ENCODE measurements at regions not wholly inside any gene's neighbourhood (a gene's known extent, or its start where the extent isn't known, plus 50 kb on each side); places are given as distances from the start of the nearest gene placed in this dataset.

DNA sequence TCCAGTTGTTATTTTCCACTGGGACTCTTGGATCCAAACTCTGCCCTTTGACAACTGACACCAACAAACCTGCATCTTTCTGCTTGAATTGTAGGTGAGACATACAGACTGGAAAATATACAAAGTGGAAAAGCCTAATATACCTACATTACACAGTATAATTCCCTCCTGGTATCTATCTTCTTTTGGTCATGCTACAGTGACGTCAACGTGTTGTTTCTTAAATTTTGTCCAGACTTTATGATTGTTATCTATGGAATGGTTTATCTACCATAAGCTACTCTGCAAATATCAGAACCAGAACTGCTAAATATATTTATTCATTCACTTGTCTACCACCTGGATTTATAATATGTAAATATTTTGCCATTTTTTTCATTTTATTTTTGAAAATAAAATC is 264.3 kb upstream of the ZPLD1 start:
- H3K4me3 ChIP-seq (ENCODE audit: low read length), result no peak overlapping the region
- Mint-ChIP-seq H3K4me1 (no peaks in the 10 kb centered on the region), H3K36me3 (peaks cover 0 to 2% (median 0%) of the 10 kb centered on the region in 3 donors), H3K27me3 (peaks cover 1 to 25% of the 10 kb centered on the region in 2 donors), H3K4me3 (no peak overlapping the region), H3K9me3 (no peaks in the 10 kb centered on the region), H3K27ac (no peak overlapping the region)
- ChIA-PET CTCF (no interaction called here), POLR2A (no interaction called here)
- no peaks in the 10 kb centered on the region for H3K9me3 ChIP-seq (ENCODE audit: low read length)
- no peak for DNase-seq
- no peaks in the 10 kb centered on the region for H3K36me3 ChIP-seq (ENCODE audit: insufficient read depth, low read length)
- no peaks in the 10 kb centered on the region for H3K27me3 ChIP-seq (ENCODE audit: insufficient read depth, low read length, poor library complexity, severe bottlenecking)
- no peaks in the 10 kb centered on the region for H3K4me1 ChIP-seq (ENCODE audit: insufficient read depth, low read length)
- no peak overlapping the region for H3K27ac ChIP-seq (ENCODE audit: low read depth, low read length)

DNA sequence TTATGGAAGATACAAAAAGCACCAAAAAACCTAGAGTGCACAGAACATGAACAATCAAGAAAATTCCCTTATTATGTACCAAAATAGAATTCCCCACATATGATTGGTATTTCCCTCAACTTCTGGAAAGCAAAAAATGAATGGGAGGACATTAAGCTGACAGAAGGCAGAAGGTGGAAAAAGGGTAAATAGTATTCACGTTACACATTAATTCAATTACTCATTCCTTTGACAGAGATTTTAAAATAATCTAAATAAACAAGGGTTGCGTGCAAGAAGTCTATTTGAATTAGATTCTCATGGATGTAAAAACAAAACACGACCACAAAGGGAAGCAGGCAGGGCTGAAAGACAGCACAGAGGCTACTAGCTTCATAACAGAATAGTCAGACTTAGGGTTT is 260.5 kb upstream of the ZPLD1 start:
- no peak for DNase-seq
- H3K27ac Mint-ChIP-seq, result no peak overlapping the region
- H3K4me1 Mint-ChIP-seq, result no peaks in the 10 kb centered on the region
- no peak overlapping the region for H3K27ac ChIP-seq (ENCODE audit: low read depth, low read length)
- POLR2A ChIA-PET, result no interaction called here
- CTCF ChIA-PET, result no interaction called here
- H3K4me3 Mint-ChIP-seq, result no peak overlapping the region
- peaks cover 1% of the 10 kb centered on the region for H3K4me1 ChIP-seq (ENCODE audit: insufficient read depth, low read length)
- no peaks in the 10 kb centered on the region for H3K36me3 ChIP-seq (ENCODE audit: insufficient read depth, low read length)
- H3K27me3 ChIP-seq (ENCODE audit: insufficient read depth, low read length, poor library complexity, severe bottlenecking), result no peaks in the 10 kb centered on the region
- H3K36me3 Mint-ChIP-seq, result peaks cover 0 to 2% (median 0%) of the 10 kb centered on the region in 3 donors
- H3K4me3 ChIP-seq (ENCODE audit: low read length), result no peak overlapping the region
- H3K9me3 Mint-ChIP-seq, result no peaks in the 10 kb centered on the region
- H3K9me3 ChIP-seq (ENCODE audit: low read length), result no peaks in the 10 kb centered on the region
- peaks cover 1 to 34% of the 10 kb centered on the region in 2 donors for H3K27me3 Mint-ChIP-seq

GRCh38 chr3:102174832-102175374 is 259.9 kb upstream of the ZPLD1 start:
- H3K27me3 Mint-ChIP-seq, result peaks cover 1 to 34% of the 10 kb centered on the region in 2 donors
- no peaks in the 10 kb centered on the region for H3K36me3 ChIP-seq (ENCODE audit: insufficient read depth, low read length)
- no peaks in the 10 kb centered on the region for H3K4me1 Mint-ChIP-seq
- no peak for DNase-seq
- H3K4me3 ChIP-seq (ENCODE audit: low read length), result no peak overlapping the region
- H3K27ac ChIP-seq (ENCODE audit: low read depth, low read length), result no peak overlapping the region
- ChIA-PET CTCF (no interaction called here), POLR2A (no interaction called here)
- H3K9me3 Mint-ChIP-seq, result no peaks in the 10 kb centered on the region
- no peaks in the 10 kb centered on the region for H3K9me3 ChIP-seq (ENCODE audit: low read length)
- peaks cover 0 to 2% (median 0%) of the 10 kb centered on the region in 3 donors for H3K36me3 Mint-ChIP-seq
- no peak overlapping the region for H3K4me3 Mint-ChIP-seq
- H3K27ac Mint-ChIP-seq, result no peak overlapping the region
- no peaks in the 10 kb centered on the region for H3K27me3 ChIP-seq (ENCODE audit: insufficient read depth, low read length, poor library complexity, severe bottlenecking)
- peaks cover 6% of the 10 kb centered on the region for H3K4me1 ChIP-seq (ENCODE audit: insufficient read depth, low read length)

GRCh38 chr3:102176333-102177050 is 258.3 kb upstream of the ZPLD1 start:
- H3K4me3 ChIP-seq (ENCODE audit: low read length), result no peak overlapping the region
- no peak overlapping the region for H3K27ac ChIP-seq (ENCODE audit: low read depth, low read length)
- peaks cover 6% of the 10 kb centered on the region for H3K4me1 ChIP-seq (ENCODE audit: insufficient read depth, low read length)
- no peaks in the 10 kb centered on the region for H3K27me3 ChIP-seq (ENCODE audit: insufficient read depth, low read length, poor library complexity, severe bottlenecking)
- H3K36me3 Mint-ChIP-seq, result peaks cover 0 to 2% (median 0%) of the 10 kb centered on the region in 3 donors
- no peak overlapping the region for H3K27ac Mint-ChIP-seq
- ChIA-PET POLR2A (interaction anchor here (0.6 kb wide), 1 partner anchor 13 kb away, joined by 7 read pairs; no protein-coding TSS in a partner anchor), CTCF (no interaction called here)
- H3K9me3 Mint-ChIP-seq, result no peaks in the 10 kb centered on the region
- no peaks in the 10 kb centered on the region for H3K9me3 ChIP-seq (ENCODE audit: low read length)
- no peaks in the 10 kb centered on the region for H3K4me1 Mint-ChIP-seq
- no peak overlapping the region for H3K4me3 Mint-ChIP-seq
- no peaks in the 10 kb centered on the region for H3K36me3 ChIP-seq (ENCODE audit: insufficient read depth, low read length)
- no peak for DNase-seq
- H3K27me3 Mint-ChIP-seq, result peaks cover 1 to 31% of the 10 kb centered on the region in 2 donors

GRCh38 chr3:102177075-102177755 is 257.6 kb upstream of the ZPLD1 start:
- H3K27me3 Mint-ChIP-seq, result peaks cover 1 to 28% of the 10 kb centered on the region in 2 donors
- POLR2A ChIA-PET, result interaction anchor here (0.6 kb wide), 1 partner anchor 14 kb away, joined by 7 read pairs; no protein-coding TSS in a partner anchor

DNA sequence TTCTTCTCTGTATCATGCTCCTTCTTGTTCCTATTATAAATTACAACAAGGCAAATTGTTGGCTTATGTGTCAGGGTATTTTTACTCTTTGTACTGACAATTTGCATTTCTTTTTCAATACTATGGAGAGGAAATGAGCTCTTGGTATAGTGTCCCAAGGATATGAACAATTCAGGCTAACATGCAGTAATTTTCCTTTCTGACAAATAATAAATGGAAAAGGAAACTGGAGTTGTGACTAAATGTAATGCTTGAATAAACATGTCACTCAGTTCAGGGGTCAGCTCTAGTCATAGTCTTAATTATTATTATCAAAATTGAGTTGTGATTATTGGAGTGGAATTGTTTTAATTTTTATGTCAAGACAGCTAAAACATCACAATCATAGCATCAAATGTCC is 256.0 kb upstream of the ZPLD1 start:
- Mint-ChIP-seq H3K27ac (no peak overlapping the region), H3K4me3 (no peak overlapping the region), H3K27me3 (peaks cover 1 to 22% of the 10 kb centered on the region in 2 donors), H3K4me1 (no peaks in the 10 kb centered on the region), H3K9me3 (no peaks in the 10 kb centered on the region), H3K36me3 (no peaks in the 10 kb centered on the region)
- POLR2A ChIA-PET, result no interaction called here
- Histone ChIP-seq H3K4me1 (ENCODE audit: insufficient read depth, low read length) (peaks cover 6% of the 10 kb centered on the region), H3K36me3 (ENCODE audit: insufficient read depth, low read length) (no peaks in the 10 kb centered on the region), H3K27ac (ENCODE audit: low read depth, low read length) (no peak overlapping the region), H3K27me3 (ENCODE audit: insufficient read depth, low read length, poor library complexity, severe bottlenecking) (no peaks in the 10 kb centered on the region), H3K4me3 (ENCODE audit: low read length) (no peak overlapping the region), H3K9me3 (ENCODE audit: low read length) (no peaks in the 10 kb centered on the region)
- CTCF ChIA-PET, result interaction anchor here (1.3 kb wide), 1 partner anchor 8 kb away, joined by 6 read pairs; no protein-coding TSS in a partner anchor
- no peak for DNase-seq

More at GRCh38 chr3:102177075-102177755, 257.6 kb upstream of the ZPLD1 start:
- H3K9me3 ChIP-seq (ENCODE audit: low read length), result no peaks in the 10 kb centered on the region
- H3K4me1 Mint-ChIP-seq, result no peaks in the 10 kb centered on the region
- no peak overlapping the region for H3K27ac ChIP-seq (ENCODE audit: low read depth, low read length)
- CTCF ChIA-PET, result interaction anchor here (1.3 kb wide), 1 partner anchor 10 kb away, joined by 6 read pairs; no protein-coding TSS in a partner anchor
- H3K27ac Mint-ChIP-seq, result no peak overlapping the region
- DNase-seq, result no peak
- H3K4me1 ChIP-seq (ENCODE audit: insufficient read depth, low read length), result peaks cover 6% of the 10 kb centered on the region
- H3K4me3 Mint-ChIP-seq, result no peak overlapping the region
- H3K36me3 Mint-ChIP-seq, result no peaks in the 10 kb centered on the region
- H3K9me3 Mint-ChIP-seq, result no peaks in the 10 kb centered on the region
- no peaks in the 10 kb centered on the region for H3K27me3 ChIP-seq (ENCODE audit: insufficient read depth, low read length, poor library complexity, severe bottlenecking)
- H3K4me3 ChIP-seq (ENCODE audit: low read length), result no peak overlapping the region
- no peaks in the 10 kb centered on the region for H3K36me3 ChIP-seq (ENCODE audit: insufficient read depth, low read length)

- H3K4me3 ChIP-seq (ENCODE audit: low read length), result no peak overlapping the region
- H3K27ac ChIP-seq (ENCODE audit: low read depth, low read length), result no peak overlapping the region
- no peak for DNase-seq
- ChIA-PET POLR2A (no interaction called here), CTCF (no interaction called here)
- no peaks in the 10 kb centered on the region for H3K9me3 Mint-ChIP-seq
- peaks cover 6% of the 10 kb centered on the region for H3K4me1 ChIP-seq (ENCODE audit: insufficient read depth, low read length)
- no peaks in the 10 kb centered on the region for H3K9me3 ChIP-seq (ENCODE audit: low read length)
- peaks cover 1 to 15% of the 10 kb centered on the region in 2 donors for H3K27me3 Mint-ChIP-seq
- no peaks in the 10 kb centered on the region for H3K4me1 Mint-ChIP-seq
- H3K27ac Mint-ChIP-seq, result no peak overlapping the region
- no peaks in the 10 kb centered on the region for H3K36me3 Mint-ChIP-seq
- no peak overlapping the region for H3K4me3 Mint-ChIP-seq
- no peaks in the 10 kb centered on the region for H3K36me3 ChIP-seq (ENCODE audit: insufficient read depth, low read length)
- H3K27me3 ChIP-seq (ENCODE audit: insufficient read depth, low read length, poor library complexity, severe bottlenecking), result no peaks in the 10 kb centered on the region
These were observed 255.3 kb upstream of the ZPLD1 start for GRCh38 chr3:102179326-102180177.

All from CD8-positive, alpha-beta memory T cell (primary cell).